HFF-Myc (cell line): ENCODE measurements at regions not wholly inside any gene's neighbourhood (a gene's known extent, or its start where the extent isn't known, plus 50 kb on each side); places are given as distances from the start of the nearest gene placed in this dataset.

ENCODE experiments used
- DNase-seq: peaks from one replicate; pipeline ENCODE4 v3.0.0-alpha.2; 2011; ENCODE audit warnings: low read depth; ENCODE audit errors: extremely low read depth
- H3K4me3 ChIP-seq: replicated peaks from 2 replicates; pipeline ENCODE4 v1.5.1; 2011; ENCODE audit warnings: low read depth, mild to moderate bottlenecking, control low read depth, low read length
- CTCF ChIP-seq: IDR thresholded peaks from 2 replicates; pipeline ENCODE4 v1.5.1; 2012; ENCODE audit warnings: mild to moderate bottlenecking, low read depth, low read length, control low read depth; ENCODE audit errors: missing control alignments

- H3K4me3 ChIP-seq: no peak overlapping the region
- no peak for DNase-seq
- TF ChIP-seq CTCF: no peak
Observed at GRCh38 chr3:18843188-18843587, 305.1 kb upstream of the KCNH8 start.

GRCh38 chr3:18841422-18842343 is 306.6 kb upstream of the KCNH8 start:
- DNase-seq: no peak
- no peak for TF ChIP-seq CTCF

GRCh38 chr3:18840535-18841137 is 307.7 kb upstream of the KCNH8 start:
- no peak for TF ChIP-seq CTCF

More at GRCh38 chr3:18841422-18842343, 306.6 kb upstream of the KCNH8 start:
- no peak overlapping the region for H3K4me3 ChIP-seq

GRCh38 chr3:18838758-18839157 is 309.6 kb upstream of the KCNH8 start:
- DNase-seq: no peak
- TF ChIP-seq CTCF: no peak
- no peak overlapping the region for H3K4me3 ChIP-seq

More at GRCh38 chr3:18840535-18841137, 307.7 kb upstream of the KCNH8 start:
- no peak for DNase-seq
- no peak overlapping the region for H3K4me3 ChIP-seq

- no peak overlapping the region for H3K4me3 ChIP-seq
- DNase-seq: no peak
- no peak for TF ChIP-seq CTCF
Observed at GRCh38 chr3:18837137-18837755, 311.1 kb upstream of the KCNH8 start.

GRCh38 chr3:18835021-18835420 is 313.3 kb upstream of the KCNH8 start:
- no peak for DNase-seq
- no peak overlapping the region for H3K4me3 ChIP-seq
- TF ChIP-seq CTCF: no peak
